HG02970 (cell line): ENCODE measurements at regions not wholly inside any gene's neighbourhood (a gene's known extent, or its start where the extent isn't known, plus 50 kb on each side); places are given as distances from the start of the nearest gene placed in this dataset.

Experiments used
- ATAC-seq: cut with Tn5 transposase; IDR thresholded peaks from one replicate; pipeline ENCODE4 v1.9.1; 2021; ENCODE audit warnings: mild to moderate bottlenecking, moderate library complexity, moderate number of reproducible peaks; ENCODE audit not compliant: unreplicated experiment, low FRiP score

GRCh38 chr3:56985878-56986277, 74.6 kb upstream of the SPATA12 start:
- no peak for ATAC-seq

- ATAC-seq: no peak
These were observed 75.0 kb upstream of the SPATA12 start for GRCh38 chr3:56985460-56985859.

- ATAC-seq: no peak
These were observed 77.0 kb upstream of the SPATA12 start for GRCh38 chr3:56983427-56983826.

GRCh38 chr3:56981445-56982230, 78.8 kb upstream of the SPATA12 start:
- ATAC-seq: no peak

- ATAC-seq: no peak
These were observed 79.6 kb upstream of the SPATA12 start for GRCh38 chr3:56980798-56981390.

GRCh38 chr3:56980243-56980642, 80.2 kb upstream of the SPATA12 start:
- ATAC-seq: no peak

GRCh38 chr3:56979791-56980190, 80.7 kb upstream of the SPATA12 start:
- no peak for ATAC-seq

GRCh38 chr3:56977561-56977889, 82.9 kb upstream of the SPATA12 start:
- ATAC-seq: no peak

GRCh38 chr3:56976651-56977560, 83.6 kb upstream of the SPATA12 start:
- no peak for ATAC-seq

- no peak for ATAC-seq
These were observed 84.9 kb upstream of the SPATA12 start for GRCh38 chr3:56975567-56975966.

- ATAC-seq: no peak
These were observed 86.1 kb upstream of the SPATA12 start for GRCh38 chr3:56974247-56974930.

GRCh38 chr3:56971816-56972215, 88.6 kb upstream of the SPATA12 start:
- ATAC-seq: no peak

- no peak for ATAC-seq
These were observed 89.2 kb upstream of the SPATA12 start for GRCh38 chr3:56971261-56971660.

- no peak for ATAC-seq
These were observed 90.0 kb upstream of the SPATA12 start for GRCh38 chr3:56970461-56970879.

GRCh38 chr3:56969851-56970250, 90.6 kb upstream of the SPATA12 start:
- ATAC-seq: no peak

GRCh38 chr3:56966509-56966908, 94.0 kb upstream of the SPATA12 start:
- ATAC-seq: no peak

GRCh38 chr3:56966104-56966503, 94.4 kb upstream of the SPATA12 start:
- ATAC-seq: no peak

GRCh38 chr3:56962922-56963321, 97.5 kb upstream of the SPATA12 start:
- no peak for ATAC-seq

GRCh38 chr3:56962206-56962605, 98.3 kb upstream of the SPATA12 start:
- no peak for ATAC-seq

GRCh38 chr3:56960234-56960917, 100.1 kb upstream of the SPATA12 start:
- ATAC-seq: no peak
